Sigmoid colon (tissue), 4 donors: ENCODE measurements at regions not wholly inside any gene's neighbourhood (a gene's known extent, or its start where the extent isn't known, plus 50 kb on each side); places are given as distances from the start of the nearest gene placed in this dataset.

Source experiments
- POLR2A ChIP-seq, 2 donors: fragments of 450-650 bp; IDR thresholded peaks; one replicate each; pipeline ENCODE4 v1.6.1; 2016; ENCODE audit warnings: antibody characterized with exemption in 2 of 2, mild to moderate bottlenecking in 2 of 2, moderate library complexity in 2 of 2
- POLR2AphosphoS5 ChIP-seq, 4 donors: sonication (generic); formaldehyde crosslinking; IDR thresholded peaks; one replicate each; pipeline ENCODE4 v1.6.1; 2017; ENCODE audit warnings: antibody characterized with exemption in 4 of 4
- TF ChIP-seq, protein P1 (sequence below), 4 experiments: fragments of 450-650 bp in 3 of 4; fragments of 200-600 bp in 1 of 4; IDR thresholded peaks; one replicate each; pipeline ENCODE4 v1.5.1; 2016 to 2019; ENCODE audit warnings: antibody characterized with exemption in 4 of 4, mild to moderate bottlenecking in 3 of 4, moderate library complexity in 2 of 4

DNA sequence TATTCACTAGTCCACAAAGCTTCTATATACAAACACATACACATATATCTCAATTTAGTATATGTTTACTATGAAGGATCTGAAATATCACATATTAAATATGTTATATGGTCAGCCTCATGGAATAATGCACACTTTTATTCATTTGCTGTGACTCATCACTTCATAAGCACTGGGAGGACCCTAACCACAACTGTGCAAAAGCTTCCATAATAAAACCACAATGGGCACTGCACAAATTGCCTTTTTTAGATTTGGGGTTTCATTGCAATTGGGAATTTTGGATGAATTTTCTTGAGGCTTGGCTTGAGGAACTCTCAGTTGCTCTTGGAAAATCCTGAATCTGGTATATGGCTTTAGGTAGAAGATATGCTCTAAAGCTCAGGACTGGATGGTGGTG is 399.4 kb downstream of the C12orf75 start:
- TF ChIP-seq, protein P1, sequence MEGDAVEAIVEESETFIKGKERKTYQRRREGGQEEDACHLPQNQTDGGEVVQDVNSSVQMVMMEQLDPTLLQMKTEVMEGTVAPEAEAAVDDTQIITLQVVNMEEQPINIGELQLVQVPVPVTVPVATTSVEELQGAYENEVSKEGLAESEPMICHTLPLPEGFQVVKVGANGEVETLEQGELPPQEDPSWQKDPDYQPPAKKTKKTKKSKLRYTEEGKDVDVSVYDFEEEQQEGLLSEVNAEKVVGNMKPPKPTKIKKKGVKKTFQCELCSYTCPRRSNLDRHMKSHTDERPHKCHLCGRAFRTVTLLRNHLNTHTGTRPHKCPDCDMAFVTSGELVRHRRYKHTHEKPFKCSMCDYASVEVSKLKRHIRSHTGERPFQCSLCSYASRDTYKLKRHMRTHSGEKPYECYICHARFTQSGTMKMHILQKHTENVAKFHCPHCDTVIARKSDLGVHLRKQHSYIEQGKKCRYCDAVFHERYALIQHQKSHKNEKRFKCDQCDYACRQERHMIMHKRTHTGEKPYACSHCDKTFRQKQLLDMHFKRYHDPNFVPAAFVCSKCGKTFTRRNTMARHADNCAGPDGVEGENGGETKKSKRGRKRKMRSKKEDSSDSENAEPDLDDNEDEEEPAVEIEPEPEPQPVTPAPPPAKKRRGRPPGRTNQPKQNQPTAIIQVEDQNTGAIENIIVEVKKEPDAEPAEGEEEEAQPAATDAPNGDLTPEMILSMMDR (IDR thresholded peaks at IDR 0.05), result no peak
- no peak for TF ChIP-seq POLR2AphosphoS5 (IDR thresholded peaks at IDR 0.05)
- no peak for TF ChIP-seq POLR2A (IDR thresholded peaks at IDR 0.05)
